Immature natural killer cell (primary cell): ENCODE measurements at regions not wholly inside any gene's neighbourhood (a gene's known extent, or its start where the extent isn't known, plus 50 kb on each side); places are given as distances from the start of the nearest gene placed in this dataset.

Experiments used
- DNase-seq, 3 donors: peaks; one replicate each; pipeline ENCODE4 v3.0.0; 2022; ENCODE audit warnings: mixed read lengths in 1 of 3
- H3K27ac Mint-ChIP-seq, 6 donors: one replicate each; pipeline ENCODE4 v1.8.0; 2020; ENCODE audit warnings: mixed read lengths in 6 of 6, mild to moderate bottlenecking in 5 of 6, inconsistent platforms in 4 of 6, moderate library complexity in 3 of 6
- H3K27me3 Mint-ChIP-seq, 3 donors: one replicate each; pipeline ENCODE4 v1.8.0; 2020 to 2021; ENCODE audit warnings: low read depth in 3 of 3, mild to moderate bottlenecking in 3 of 3, mixed read lengths in 3 of 3, moderate library complexity in 3 of 3, inconsistent platforms in 1 of 3
- H3K36me3 Mint-ChIP-seq, 3 donors: one replicate each; pipeline ENCODE4 v1.8.0; 2020; ENCODE audit warnings: mixed read lengths in 3 of 3, inconsistent platforms in 2 of 3, mild to moderate bottlenecking in 2 of 3
- H3K4me1 Mint-ChIP-seq, 2 donors: one replicate each; pipeline ENCODE4 v1.8.0; 2020; ENCODE audit warnings: inconsistent platforms in 2 of 2, mild to moderate bottlenecking in 2 of 2, mixed read lengths in 2 of 2, moderate library complexity in 1 of 2
- H3K4me3 Mint-ChIP-seq, 5 donors: one replicate each; pipeline ENCODE4 v1.8.0; 2020; ENCODE audit warnings: mild to moderate bottlenecking in 5 of 5, mixed read lengths in 5 of 5, inconsistent platforms in 3 of 5, moderate library complexity in 3 of 5
- H3K9me3 Mint-ChIP-seq, 6 donors: one replicate each; pipeline ENCODE4 v1.8.0; 2020; ENCODE audit warnings: mild to moderate bottlenecking in 6 of 6, mixed read lengths in 6 of 6, inconsistent platforms in 4 of 6, moderate library complexity in 3 of 6

DNA sequence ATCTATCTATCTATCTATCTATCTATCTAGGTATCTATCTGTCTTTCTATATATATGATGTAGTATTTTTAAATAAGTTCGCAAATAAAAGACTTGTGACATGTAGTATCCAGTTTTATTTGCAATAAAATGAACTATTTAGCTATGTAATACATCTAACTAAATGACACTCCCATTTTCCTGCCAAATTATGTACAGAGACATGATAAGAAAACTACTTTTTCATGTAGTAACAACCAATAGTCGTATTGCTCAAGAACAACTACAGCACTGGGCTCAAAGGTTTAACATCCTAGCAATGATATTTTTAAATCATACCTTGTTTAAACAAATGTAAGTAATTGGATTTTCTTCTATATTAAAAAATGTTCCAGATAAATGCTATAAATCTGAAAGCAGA lies 55.5 kb upstream of the FLRT2 start:
- H3K9me3 Mint-ChIP-seq, result peaks cover 0 to 4% (median 0%) of the 10 kb centered on the region in 6 donors
- H3K27me3 Mint-ChIP-seq, result peaks cover 0 to 4% (median 4%) of the 10 kb centered on the region in 3 donors
- no peak for DNase-seq
- H3K27ac Mint-ChIP-seq, result no peak overlapping the region
- H3K4me1 Mint-ChIP-seq, result no peaks in the 10 kb centered on the region
- H3K4me3 Mint-ChIP-seq, result no peak overlapping the region
- no peaks in the 10 kb centered on the region for H3K36me3 Mint-ChIP-seq

DNA sequence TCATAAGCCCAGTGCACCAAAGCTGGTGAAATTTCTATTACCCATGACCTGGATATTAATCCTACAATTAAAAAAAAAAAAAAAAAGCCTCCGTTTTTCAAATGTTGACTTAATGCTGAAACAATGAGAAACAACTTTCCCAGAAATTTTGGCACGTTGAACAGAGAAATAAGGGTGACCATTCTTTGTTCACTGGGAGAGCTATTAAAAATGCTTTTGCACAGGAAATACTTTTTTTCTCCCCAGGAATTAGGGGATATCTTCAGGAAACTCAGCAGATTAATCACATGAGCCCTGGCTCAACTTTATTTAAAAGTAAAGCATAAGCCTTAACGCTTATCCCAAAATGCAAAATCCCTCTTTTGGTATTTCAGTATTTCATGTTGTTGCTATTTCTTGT lies 54.8 kb upstream of the FLRT2 start:
- Mint-ChIP-seq H3K27me3 (peaks cover 0 to 4% (median 4%) of the 10 kb centered on the region in 3 donors), H3K4me1 (no peaks in the 10 kb centered on the region), H3K36me3 (no peaks in the 10 kb centered on the region), H3K27ac (no peak overlapping the region), H3K9me3 (peaks cover 0 to 4% (median 0%) of the 10 kb centered on the region in 6 donors), H3K4me3 (no peak overlapping the region)
- no peak for DNase-seq

DNA sequence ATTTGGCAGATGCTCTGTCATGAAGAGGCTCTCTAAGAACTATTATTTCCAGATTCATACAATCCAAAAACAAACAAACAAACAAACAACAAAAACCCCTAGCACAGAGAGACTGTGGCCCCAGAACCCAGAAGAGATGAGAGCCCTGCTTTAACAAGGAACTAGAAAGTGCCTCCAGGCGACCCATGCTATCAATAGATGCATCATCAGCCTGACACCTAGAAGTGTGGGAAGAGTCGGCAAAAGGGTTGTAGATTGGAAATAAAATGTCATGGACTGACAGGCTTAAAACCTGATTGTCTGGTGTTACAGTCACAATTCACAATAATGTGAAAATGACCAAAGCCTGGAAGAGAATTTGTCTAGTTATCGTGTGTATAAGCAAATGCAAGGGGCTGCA lies 50.6 kb upstream of the FLRT2 start:
- H3K27ac Mint-ChIP-seq, result no peak overlapping the region

DNA sequence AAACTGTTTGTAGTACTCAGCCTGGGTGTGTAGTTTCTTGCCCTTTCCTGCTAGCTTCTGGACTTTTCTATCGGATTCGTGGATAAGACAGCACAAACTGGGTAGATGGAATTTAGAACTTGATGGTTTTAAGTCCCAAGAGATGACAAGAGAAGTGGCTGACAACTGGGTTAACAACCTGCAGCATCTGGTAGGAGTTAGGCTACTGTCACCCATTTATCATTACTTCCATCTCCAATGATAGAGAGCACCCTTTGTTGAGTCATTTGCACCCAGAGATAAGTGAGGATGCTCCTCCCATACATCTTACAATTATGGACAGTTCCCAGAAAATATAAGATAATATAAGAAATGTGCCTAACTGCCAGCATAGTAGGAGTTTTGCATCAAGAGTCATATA lies 50.2 kb upstream of the FLRT2 start:
- no peak for DNase-seq
- Mint-ChIP-seq H3K4me1 (peaks cover 10 to 13% of the 10 kb centered on the region in 2 donors), H3K27ac (no peak overlapping the region), H3K36me3 (no peaks in the 10 kb centered on the region), H3K4me3 (no peak overlapping the region), H3K27me3 (peaks cover 0 to 4% (median 0%) of the 10 kb centered on the region in 3 donors), H3K9me3 (peaks cover 0 to 4% (median 0%) of the 10 kb centered on the region in 6 donors)

More for the DNA sequence above, 50.6 kb upstream of the FLRT2 start:
- DNase-seq, result no peak
- peaks cover 0 to 4% (median 0%) of the 10 kb centered on the region in 6 donors for H3K9me3 Mint-ChIP-seq
- H3K36me3 Mint-ChIP-seq, result no peaks in the 10 kb centered on the region
- no peak overlapping the region for H3K4me3 Mint-ChIP-seq
- peaks cover 0 to 4% (median 0%) of the 10 kb centered on the region in 3 donors for H3K27me3 Mint-ChIP-seq
- H3K4me1 Mint-ChIP-seq, result peaks cover 10 to 13% of the 10 kb centered on the region in 2 donors
